Activated T-cell treated with anti-CD3 and anti-CD28 coated beads for 24 hours (primary cell): ENCODE measurements at regions not wholly inside any gene's neighbourhood (a gene's known extent, or its start where the extent isn't known, plus 50 kb on each side); places are given as distances from the start of the nearest gene placed in this dataset.
"Not testable (repeated sequence)": the region's sequence is repeated elsewhere in the genome, so short reads cannot be mapped to it uniquely, and the experiment has no call there.

Experiments
- DNase-seq: peaks from one replicate; pipeline ENCODE4 v3.0.0-alpha.2; 2020; ENCODE audit warnings: low read depth

DNA sequence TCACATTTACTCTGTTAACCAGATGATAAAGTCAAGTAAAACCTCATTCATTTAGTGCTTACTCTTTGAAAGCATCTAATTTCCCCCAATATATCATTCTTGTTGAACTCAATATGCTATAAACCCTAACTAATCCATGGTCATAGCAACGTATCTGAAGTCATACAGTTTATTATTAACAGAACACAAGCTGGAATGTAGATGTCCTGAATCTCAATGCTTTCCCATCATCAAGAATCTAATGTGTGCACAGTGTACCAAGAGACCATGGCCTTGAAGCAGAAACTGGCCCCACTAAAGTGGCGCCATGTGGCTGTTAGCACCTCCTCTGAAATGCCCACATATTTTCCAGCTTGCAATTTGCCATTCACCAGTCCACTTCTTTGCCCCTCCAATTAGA, 245.8 kb downstream of the SOX9 start:
- no peak for DNase-seq

DNA sequence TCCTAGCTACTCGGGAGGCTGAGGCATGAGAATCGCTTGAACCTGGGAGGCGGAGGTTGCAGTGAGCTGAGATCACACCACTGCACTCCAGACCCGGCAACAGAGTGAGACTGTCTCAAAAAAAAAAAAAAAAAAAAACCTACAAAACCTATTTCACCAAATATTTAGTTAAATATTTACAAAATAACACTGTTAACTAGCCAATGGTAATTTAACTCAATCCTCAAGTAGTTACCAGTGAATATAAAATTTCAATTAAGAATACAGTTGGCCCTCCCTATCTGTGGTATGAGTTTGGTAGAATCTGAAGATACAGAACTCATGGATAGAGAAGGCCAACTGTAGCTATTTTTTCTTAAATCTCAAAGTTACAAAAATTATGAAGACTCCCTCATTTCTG, 247.4 kb downstream of the SOX9 start:
- no peak for DNase-seq

DNA sequence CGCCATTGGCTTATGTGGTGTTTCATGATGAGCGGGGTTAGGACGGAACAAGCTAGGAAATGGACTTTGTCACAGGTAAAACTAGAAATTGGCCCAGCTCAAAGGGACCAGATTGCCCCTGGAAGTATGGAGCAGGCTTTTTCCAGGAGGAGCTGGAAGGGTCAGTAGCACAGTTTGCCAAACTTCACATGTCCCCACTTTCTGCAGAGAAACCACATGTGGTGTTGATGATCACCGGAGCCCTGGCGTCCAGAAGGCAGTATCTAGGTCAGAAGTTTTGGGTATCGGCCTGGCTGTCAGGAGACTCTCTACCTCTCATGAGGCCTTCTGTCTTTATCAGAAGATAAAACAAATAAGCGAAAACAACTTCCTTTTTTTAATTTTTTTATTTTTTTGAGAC, 248.5 kb downstream of the SOX9 start:
- DNase-seq, result no peak

DNA sequence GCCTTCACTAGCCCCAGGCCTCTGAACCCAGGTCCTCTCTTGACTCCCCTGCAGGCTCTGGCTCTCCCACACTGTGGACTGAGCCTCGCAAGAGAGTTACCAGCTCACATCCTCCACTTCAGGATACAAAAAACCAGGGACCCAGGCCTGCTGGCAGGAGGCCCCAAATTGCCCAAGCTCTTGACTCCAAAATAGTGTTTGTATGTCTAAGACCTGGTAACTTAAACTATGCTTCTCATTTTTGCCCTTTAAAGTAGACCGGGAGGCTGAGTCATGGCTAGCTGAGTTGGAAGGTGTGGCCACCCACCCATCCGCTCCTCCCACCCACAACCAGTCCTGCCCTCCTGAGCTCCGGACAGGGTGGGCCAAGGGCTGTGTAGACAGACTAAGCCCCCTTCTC, 250.0 kb downstream of the SOX9 start:
- no peak for DNase-seq

DNA sequence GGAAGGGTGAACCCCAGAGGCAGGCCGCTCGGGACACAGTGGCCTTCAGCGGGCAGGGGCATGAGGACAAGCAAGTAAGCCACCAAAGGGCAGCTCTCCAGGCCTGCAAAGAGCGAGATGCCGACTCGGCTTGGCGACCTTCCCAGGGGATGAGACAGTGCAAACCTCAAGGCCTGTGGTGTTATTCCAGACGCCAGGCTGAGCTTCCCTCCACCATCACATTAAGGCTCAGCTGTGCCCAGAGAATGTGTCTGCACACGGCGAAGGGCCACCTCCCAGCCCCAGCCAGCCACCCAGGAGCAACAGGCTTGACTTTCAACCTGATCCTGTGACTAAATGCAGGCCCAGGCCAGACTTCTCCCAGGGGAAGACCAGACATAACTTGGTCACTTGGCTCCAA, 251.4 kb downstream of the SOX9 start:
- DNase-seq, result no peak

DNA sequence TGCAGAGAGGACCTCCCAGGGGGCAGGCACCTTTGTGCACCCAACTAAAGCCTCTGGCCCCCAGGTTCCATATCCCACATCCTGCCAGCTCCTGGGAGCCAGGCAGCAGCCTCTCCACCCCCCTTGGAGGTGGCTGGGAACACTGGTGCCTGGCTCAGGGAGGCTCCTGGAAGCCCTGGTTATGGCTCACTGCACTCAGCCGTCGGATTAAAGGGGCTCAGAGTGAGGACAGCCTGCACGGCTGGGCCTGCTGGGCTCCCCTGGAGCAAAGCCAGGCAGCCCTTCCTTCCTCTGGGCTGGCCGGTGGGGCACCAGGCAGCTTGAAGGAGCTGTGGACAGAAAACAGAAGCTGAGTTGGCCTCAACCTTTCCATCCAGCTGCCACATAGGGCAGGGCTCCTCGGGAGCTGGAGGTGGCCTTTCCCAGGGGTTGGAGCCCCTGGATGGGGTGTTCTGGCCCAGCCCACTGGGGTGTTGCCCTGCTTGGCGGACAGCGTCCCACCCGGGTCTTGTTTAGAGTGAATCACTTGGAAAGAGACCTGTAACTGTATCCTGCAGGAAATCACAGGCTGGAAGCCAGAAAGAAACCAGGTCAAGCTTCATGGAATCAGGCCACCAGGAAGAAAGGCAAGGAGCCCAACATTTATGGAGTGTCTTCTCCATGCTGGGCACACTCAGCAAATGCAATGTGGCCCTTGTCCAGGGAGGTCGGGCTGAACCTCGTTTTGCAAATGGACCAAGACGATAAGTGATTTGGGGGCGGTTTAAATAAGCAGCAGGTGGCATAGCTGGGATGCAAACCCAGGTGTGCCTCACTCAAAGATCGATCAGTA, 253.3 kb downstream of the SOX9 start:
- no peak for DNase-seq

DNA sequence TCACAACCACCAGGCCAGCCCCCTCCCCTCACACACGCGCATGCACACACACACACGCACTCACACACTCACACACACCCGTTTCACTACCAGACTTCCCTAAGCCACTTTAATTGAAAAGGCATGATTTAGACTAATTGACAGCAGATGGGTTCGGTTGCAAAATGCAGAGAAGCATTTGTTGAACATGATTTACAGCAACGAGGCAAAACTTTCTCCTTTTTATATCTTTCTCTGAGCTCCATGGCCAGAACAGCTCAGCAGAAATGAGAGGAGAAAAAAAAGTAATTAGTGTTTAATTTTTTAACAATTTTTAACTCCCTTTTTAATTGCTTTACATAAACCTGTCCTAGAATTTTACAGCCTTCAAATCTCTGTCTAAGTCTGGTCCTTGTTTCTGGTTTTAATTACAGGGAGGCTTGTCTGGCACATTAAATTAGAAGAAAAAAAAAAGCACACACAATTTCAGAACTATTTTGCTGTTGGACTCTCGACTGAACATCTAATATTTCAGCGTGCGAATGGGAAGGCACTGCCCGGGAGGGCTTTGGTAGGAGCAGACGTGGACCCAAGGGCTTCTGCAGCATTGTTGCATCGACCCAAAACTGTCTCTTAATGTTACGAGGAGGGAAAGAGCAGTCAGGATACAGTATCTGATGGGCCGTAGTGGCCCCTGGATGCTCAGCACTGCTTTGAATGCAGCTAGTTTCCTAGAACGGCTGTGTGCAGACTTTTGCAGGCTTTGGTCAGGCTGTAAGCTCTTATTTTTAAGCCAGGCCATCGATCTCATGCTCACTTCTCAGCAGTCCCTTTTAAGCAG, 255.9 kb downstream of the SOX9 start:
- DNase-seq, result no peak

DNA sequence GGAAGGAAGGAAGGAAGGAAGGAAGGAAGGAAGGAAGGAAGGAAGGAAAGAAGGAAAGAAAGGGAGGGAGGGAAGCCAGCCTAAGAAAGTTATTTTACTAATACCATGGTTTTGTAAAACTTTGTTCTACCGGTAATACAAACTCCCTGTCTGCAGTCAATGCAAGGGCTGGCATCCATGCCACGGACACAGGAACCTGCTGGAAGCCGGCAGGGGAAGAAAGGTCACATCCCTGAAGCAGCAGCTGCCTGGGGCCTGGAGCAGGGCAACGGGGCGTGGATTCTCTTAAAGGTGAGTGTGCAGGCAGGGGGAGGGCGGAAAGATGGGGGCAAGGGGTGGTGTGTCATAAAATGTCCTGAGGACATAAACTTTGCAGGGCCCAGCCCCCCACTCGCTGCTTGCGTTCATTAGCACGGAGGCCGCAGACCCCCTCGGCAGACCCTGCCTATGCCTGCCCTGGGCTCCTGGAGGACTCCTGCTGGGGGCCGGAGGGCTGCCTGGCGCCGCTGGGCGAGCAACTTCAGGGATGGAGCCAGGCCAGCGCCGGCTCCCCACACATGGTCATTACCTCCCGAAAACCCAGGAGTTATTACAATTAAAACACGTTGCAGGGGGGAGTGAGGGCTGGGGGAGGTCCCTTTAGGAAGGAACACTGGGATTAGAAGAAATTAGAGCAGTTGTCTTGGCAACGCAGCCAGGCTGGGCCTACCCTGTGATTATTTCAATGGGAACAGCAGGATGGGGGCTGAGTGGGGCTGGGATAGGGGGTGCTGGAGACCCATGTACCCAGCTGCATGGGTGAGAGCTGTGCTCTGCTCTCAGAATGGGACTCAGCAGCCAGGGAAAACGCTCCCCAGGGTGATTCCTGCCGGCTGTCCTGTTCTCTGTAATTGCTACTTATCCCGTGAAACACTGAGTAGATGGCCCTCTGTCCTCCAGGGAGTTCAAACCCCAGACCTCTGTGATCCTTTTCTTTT, 257.9 kb downstream of the SOX9 start:
- DNase-seq, result no peak

DNA sequence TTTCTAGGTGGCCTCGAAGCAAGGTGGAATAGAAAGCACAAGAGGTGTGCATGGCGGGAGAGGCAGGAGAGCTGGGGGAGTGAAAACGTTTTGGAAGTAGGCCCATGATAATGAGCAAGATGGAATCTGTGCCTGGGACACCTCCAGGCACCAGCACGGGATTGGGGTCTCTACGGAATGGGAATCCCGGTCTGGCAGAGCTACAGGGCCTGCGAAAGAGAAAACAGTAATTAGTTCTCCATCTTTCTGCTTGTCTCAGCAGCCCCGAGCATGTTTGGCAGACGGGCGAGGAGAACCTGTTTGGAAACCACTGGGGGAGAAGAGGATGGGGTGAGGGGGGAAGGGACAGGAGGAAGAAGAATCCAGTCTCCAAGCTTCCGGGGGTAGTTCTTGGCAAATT, 258.7 kb downstream of the SOX9 start:
- DNase-seq, result no peak

DNA sequence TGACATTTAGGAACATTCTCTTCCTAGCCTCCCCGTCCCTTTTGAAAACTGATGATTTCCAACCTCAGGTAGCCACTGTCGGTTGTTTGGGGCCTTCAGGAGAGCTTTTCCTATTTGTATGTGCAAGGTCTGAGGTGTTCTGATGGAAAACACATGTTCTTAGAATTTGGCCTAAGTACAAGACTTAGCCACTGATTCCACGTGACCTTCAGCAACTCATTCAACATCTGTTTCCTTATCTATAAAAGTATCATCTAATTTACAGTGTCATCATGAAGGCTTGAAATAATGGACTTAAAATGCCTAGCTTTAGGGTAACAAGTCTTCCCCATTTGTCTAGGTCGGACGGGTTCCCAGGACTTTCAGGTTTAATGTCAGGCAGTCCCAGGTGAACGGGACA, 259.3 kb downstream of the SOX9 start:
- no peak for DNase-seq

DNA sequence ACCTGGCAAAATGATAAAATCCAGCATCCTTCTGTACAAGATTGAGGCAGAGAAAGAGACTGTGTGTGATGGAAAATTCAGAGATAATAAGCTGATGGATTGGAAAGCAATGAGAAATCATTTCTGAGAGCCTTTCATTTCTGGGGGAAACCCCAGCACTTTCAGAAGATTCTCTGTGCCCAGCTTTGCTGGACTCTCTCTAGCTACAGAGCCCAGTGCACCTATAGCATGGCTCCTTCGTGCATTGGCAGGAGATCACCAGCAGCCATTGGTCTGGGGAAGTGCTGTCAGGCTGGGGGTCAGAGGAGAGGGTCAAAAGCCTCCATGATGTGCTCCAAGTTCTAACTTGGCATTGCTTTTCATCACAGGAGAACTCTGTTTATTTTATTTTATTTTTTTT, 259.9 kb downstream of the SOX9 start:
- no peak for DNase-seq

DNA sequence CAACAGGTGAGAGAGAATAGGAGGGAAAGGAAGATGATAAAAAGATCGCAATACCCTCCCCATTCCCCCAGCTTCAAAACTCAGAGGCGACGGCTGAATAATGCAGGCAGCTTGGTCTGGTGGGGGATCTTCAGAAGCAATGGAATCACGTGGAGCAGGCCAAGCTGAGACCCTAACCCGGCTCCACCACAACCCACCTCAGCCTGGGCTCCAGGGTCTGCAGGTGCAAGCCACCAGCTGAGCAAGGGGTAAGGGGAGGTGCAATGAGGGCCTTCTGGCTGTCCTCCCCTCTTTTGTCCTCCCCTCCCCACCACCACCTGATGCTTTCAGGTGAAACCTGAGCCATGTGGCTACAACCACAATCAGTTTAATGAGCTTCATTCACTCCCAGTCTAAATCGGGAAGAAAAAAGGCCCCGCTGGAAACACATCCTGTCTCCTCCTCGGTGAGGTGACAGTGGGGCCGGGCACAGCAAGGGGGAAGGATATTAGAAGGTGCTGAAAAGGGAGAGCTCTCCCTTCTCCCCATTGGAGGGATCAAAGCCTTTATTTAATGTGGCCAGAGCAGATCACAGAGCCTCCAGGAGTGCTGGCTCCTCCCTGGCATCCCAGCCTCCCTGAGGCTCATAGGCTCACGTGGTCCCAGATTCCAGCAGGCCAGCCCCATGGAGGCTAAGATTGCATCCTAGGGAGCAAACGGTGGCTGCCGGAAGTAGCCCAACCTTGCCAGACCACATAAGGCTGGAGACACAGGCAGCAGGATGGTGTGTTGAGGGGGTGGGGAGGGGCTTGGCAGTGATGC, 261.0 kb downstream of the SOX9 start:
- no peak for DNase-seq

DNA sequence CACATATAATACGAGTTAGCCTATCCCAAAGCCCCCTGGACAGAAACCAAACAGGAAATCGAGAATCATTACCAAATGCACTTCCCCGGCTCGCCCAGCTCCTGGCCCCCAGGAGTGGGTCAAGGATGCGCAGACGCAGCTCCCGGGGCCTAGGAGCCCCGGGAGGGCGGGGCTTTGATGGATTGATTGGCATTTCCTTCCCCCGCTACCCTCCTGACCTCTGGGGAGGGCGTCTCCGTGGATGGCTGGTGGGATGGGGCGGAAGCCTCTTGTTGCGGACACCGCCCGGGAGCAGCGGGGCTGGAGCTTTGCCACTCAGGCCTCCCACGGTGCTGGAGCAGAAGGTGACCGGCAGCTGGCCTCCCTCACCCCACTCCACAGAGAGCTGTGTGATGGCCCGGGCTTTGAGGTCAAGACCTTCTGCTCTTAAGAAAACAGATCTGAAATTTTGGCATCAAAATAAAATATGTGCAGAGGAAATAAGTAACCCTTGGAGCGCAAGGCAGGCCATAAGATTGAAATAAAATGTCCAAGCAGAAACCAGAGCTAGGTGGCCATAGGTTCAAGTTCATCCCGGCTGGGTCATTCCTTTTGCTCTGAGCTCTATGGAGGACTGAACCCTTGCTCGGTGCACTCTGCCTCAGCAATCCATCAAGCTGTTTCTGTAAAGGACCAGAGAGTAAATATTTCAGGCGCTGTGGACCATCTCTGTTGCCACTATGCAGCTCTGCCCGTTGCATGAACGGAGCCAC, 262.3 kb downstream of the SOX9 start:
- no peak for DNase-seq

DNA sequence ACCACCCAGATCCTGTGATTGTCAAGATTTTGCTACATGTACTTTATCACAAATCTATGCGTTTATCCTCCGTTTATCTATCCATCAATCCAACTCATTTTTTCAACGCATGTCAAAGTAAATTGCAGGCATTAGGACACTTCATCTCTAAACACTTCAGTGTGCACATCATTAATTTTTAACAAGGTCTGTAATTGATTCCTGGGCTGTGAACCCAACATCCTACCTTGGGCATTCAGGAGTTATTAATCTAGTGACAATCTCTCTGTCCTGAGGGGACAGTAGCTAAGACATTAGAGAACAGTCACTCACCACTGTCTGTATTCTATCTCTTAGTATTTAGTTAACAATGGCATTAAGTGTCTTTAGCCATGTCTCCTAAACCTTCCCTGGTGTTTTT, 264.7 kb downstream of the SOX9 start:
- no peak for DNase-seq

DNA sequence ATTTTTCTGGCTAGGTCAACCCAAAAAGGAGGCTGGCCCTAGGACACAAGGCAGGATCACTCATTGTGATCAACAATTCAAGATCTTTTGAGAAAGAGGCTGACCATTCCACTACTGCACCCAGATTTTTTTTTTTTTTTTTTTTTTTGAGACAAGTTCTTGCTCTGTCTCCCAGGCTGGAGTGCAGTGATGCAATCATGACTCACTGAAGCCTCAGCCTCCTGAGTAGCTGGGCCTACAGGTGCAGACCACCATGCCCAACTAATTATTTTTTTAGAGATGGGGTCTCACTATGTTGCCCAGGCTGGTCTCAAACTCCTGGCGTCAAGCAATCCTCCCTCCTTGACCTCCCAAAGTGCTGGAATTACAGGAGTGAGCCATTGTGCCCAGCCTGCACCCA, 265.4 kb downstream of the SOX9 start:
- DNase-seq, result not testable (repeated sequence)

DNA sequence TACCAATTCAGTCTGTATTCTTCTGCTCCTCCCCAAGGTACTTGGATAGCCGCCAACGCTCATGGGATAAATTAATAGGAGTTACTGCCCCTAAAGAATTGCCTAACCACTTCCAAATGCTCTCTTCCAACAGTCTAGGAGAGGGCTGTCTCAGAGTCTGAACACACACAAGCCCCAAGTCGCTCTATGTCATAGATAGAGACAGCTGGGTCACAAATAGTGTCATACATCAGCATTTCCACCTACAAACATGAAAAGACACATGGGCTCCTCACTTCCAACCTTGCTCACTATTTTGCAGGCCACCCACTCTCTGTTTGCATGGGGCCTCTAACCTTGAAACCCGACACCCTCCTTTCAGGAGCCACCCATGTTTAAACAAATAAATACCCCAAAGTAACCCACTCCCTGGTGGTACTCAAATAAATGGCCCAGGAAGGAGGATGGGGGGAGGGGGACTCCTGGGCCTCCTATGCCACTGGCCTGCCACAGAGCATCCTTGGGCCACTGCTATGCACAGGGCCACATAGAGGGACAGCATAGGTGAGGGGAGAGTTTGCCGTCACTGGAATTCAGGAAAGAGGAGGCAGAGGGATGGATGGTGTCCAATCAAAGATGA, 265.9 kb downstream of the SOX9 start:
- no peak for DNase-seq

DNA sequence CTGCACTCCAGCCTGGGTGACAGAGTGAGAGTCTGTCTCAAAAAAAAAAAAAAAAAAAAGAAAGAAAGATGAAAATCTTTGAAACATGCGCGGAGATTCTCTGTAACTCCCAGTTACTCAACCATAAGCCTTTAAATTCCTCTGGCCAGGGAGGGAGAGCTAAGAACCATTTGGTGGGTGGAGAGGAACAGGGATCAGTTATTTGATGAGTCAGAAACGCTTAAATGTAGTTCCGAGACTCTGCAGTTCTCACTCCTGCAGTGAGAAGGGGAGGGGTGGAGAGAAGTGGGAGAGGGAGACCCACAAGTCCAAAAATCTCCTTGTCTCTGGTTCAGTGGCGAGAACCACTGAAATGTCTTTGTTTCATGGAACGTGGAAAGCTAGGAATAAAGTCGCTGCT, 266.7 kb downstream of the SOX9 start:
- DNase-seq, result no peak

DNA sequence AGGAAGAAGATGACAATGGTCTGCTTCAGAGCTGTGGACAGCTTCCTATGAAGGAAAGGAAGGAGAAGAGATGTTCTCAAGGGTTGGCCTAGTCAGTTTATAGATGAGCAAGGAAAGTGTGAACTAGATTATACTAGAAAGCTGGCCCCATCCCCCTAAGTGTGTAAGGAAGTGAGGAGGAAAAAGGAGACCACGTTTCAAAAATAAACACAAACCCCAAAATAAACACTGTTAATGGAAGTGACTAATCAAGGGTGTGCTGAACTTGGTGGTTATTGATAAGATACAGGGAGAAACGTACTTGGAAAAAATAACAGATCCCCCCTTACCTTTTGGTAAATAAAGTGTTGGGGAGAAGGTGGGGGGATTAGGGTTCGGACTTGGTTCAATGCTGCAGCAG, 267.1 kb downstream of the SOX9 start:
- no peak for DNase-seq

DNA sequence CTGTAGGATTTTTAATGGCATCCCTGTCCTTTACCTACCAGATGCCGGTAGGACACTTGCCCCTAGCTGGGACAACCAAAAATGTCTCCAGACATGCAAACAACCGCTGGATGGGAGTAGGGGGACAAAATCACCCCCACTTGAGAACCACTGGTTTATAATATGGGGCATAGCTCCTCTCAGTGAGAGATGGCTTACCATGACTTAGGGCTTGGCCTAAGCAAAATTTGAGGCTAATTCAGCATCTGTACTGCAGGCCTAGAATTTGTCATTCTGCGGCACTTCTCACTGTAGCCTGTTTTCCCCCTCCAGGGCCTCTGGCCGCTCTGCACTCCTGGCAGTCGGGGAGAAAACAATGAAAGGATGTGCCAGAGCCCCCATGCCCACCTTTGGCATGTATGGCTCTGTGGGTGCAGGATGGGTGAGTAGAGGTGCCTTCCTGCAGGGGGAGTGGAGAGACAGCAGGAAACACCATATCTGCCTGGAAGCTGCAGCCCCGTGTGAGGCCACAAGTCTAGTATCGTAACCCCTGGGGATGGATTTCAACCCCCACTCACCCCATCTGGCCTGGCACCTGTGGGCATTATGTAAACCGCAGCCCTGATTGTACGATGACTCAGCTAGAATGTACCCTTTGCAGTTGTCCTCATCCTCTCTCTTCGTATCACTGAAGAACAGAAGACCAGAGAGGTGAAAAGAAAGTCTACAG, 268.1 kb downstream of the SOX9 start:
- no peak for DNase-seq
